Prostate gland (tissue), 2 donors: ENCODE measurements at regions not wholly inside any gene's neighbourhood (a gene's known extent, or its start where the extent isn't known, plus 50 kb on each side); places are given as distances from the start of the nearest gene placed in this dataset.
"Not testable (repeated sequence)": the region's sequence is repeated elsewhere in the genome, so short reads cannot be mapped to it uniquely, and the experiment has no call there.

Source experiments
- DNase-seq: peaks from one replicate; pipeline ENCODE4 v3.0.0-alpha.2; 2019; ENCODE audit warnings: low spot score
- H3K27ac ChIP-seq, 2 donors: fragments of 200-600 bp; sonication (generic); 2 replicates each; pipeline ENCODE4 v1.5.1; 2017 to 2019
- H3K27me3 ChIP-seq: fragments of 200-600 bp; sonication (generic); replicated peaks from 2 replicates; pipeline ENCODE4 v1.5.1; 2019; ENCODE audit not compliant: insufficient read depth
- H3K36me3 ChIP-seq, 2 donors: fragments of 200-600 bp; sonication (generic); 1 replicate in 1 of 2; 2 replicates in 1 of 2; pipeline versions ENCODE4 v1.5.1 to v1.8.1; 2017 to 2019
- H3K4me1 ChIP-seq: fragments of 200-600 bp; sonication (generic); replicated peaks from 2 replicates; pipeline ENCODE4 v1.5.1; 2019
- H3K4me3 ChIP-seq, 2 donors: fragments of 200-600 bp; sonication (generic); 2 replicates each; pipeline ENCODE4 v1.5.1; 2017 to 2019
- H3K9me3 ChIP-seq: fragments of 200-600 bp; sonication (generic); 2 replicates; pipeline ENCODE4 v1.5.1; 2017
- CTCF ChIP-seq, 4 experiments: fragments of 200-600 bp in 2 of 4; fragments of 450-650 bp in 2 of 4; sonication (generic) in 2 of 4; IDR thresholded peaks; 1 replicate in 3 of 4; 2 replicates in 1 of 4; pipeline ENCODE4 v1.5.1; 2016 to 2019; ENCODE audit warnings: antibody characterized with exemption in 4 of 4, mild to moderate bottlenecking in 2 of 4, moderate library complexity in 2 of 4
- POLR2A ChIP-seq: fragments of 450-650 bp; IDR thresholded peaks from one replicate; pipeline ENCODE4 v1.6.1; 2016; ENCODE audit warnings: antibody characterized with exemption, mild to moderate bottlenecking
- POLR2AphosphoS5 ChIP-seq: sonication (generic); formaldehyde crosslinking; IDR thresholded peaks from one replicate; pipeline ENCODE4 v1.6.1; 2017; ENCODE audit warnings: antibody characterized with exemption
- WGBS: methylation state at CpG from one replicate; pipeline ENCODE4 v1.1.5; 2018; 5-methylcytosine and 5-hydroxymethylcytosine counted together
- intact Hi-C: fragments of 100-400 bp; cut with DNase I; formaldehyde crosslinking; loops from one replicate; pipeline ENCODE4 v1.14.2; 2022

- H3K9me3 ChIP-seq = no peaks in the 10 kb centered on the region
- no peaks in the 10 kb centered on the region for H3K27me3 ChIP-seq
- no peak overlapping the region for H3K4me3 ChIP-seq
- no peaks in the 10 kb centered on the region for H3K36me3 ChIP-seq
- no peak overlapping the region for H3K27ac ChIP-seq
- intact Hi-C loops = no loop called here
- H3K4me1 ChIP-seq = no peaks in the 10 kb centered on the region
- TF ChIP-seq CTCF (IDR thresholded peaks at IDR 0.05) (no peak), POLR2A (no peak), POLR2AphosphoS5 (no peak)
- no peak for DNase-seq
These were observed 1299.2 kb downstream of the CNTNAP5 start for GRCh38 chr2:125324273-125324672.

DNA sequence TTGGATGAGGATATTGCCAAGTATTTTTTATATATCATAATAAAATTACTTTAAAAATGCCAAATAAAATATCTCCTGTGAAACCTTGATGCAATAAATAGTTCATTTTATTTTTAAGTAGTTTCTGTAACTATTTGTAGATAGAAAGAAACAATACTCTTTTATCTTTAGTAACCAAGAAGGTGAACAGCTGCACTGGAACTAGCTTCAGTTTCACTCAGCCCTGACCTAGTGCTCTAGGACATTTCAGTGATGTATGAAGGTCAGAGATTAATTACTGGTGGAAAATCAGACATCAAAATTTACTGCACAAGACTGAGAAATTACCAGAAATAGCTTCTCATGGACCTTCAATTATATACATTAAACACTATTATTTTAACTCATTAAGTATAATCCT lies 1305.0 kb downstream of the CNTNAP5 start:
- DNase-seq = no peak
- Histone ChIP-seq H3K9me3 (no peaks in the 10 kb centered on the region), H3K4me3 (no peak overlapping the region), H3K27me3 (no peaks in the 10 kb centered on the region), H3K36me3 (no peaks in the 10 kb centered on the region), H3K4me1 (no peaks in the 10 kb centered on the region), H3K27ac (no peak overlapping the region)
- intact Hi-C loops = no loop called here
- no peak for TF ChIP-seq POLR2A

DNA sequence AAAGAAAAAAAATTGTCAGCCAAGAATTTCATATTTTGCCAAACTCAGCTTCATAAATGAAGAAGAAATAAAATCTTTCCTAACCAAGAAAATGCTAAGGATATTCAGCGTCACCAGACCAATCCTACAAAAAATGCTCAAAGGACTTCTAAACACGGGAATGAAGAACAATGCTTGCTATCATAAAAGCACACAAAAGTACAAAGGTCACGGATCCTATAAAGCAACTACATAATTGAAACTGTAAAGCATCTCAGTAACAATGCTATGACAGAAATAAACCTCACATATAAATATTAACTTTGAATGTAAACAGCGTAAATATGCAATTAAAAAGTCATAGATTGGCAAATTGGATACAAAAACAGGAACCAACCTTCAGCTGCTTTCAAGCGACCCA lies 1314.6 kb upstream of the GYPC start:
- H3K9me3 ChIP-seq = no peaks in the 10 kb centered on the region
- 74% methylated on average over 5 of the region's 5 CpGs for WGBS
- H3K27me3 ChIP-seq = no peaks in the 10 kb centered on the region
- intact Hi-C loops = no loop called here
- DNase-seq = no peak
- H3K27ac ChIP-seq = no peak overlapping the region
- no peak overlapping the region for H3K4me3 ChIP-seq
- H3K36me3 ChIP-seq = no peaks in the 10 kb centered on the region
- H3K4me1 ChIP-seq = no peaks in the 10 kb centered on the region
- TF ChIP-seq CTCF (IDR thresholded peaks at IDR 0.05) (no peak), POLR2A (no peak), POLR2AphosphoS5 (no peak)

DNA sequence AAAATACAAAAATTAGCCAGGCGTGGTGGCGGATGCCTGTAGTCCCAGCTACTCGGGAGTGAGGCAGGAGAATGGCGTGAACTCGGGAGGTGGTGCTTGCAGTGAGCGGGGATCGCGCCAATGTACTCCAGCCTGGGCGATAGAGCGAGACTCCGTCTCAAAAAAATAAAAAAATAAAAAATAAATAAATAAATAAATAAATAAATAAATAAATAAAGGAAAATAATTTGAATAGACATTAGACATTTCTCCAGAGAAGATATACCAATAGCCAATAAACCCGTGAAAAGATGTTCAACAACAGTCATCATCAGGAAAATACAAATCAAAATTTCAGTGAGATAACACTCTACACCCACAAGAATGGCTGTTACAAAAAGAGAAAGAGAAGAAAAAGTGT lies 1302.4 kb upstream of the GYPC start:
- H3K9me3 ChIP-seq, H3K27ac ChIP-seq, DNase-seq, H3K27me3 ChIP-seq, H3K4me1 ChIP-seq, H3K4me3 ChIP-seq, intact Hi-C loops, H3K36me3 ChIP-seq: not testable (repeated sequence)
- WGBS = 97% methylated on average over 12 of the region's 12 CpGs

GRCh38 chr2:125364192-125364983 lies 1291.6 kb upstream of the GYPC start:
- intact Hi-C loops = no loop called here
- no peak for TF ChIP-seq POLR2A
- no peak for TF ChIP-seq CTCF (IDR thresholded peaks at IDR 0.05)
- TF ChIP-seq POLR2AphosphoS5 = no peak
- 83% methylated on average over 2 of the region's 2 CpGs for WGBS

DNA sequence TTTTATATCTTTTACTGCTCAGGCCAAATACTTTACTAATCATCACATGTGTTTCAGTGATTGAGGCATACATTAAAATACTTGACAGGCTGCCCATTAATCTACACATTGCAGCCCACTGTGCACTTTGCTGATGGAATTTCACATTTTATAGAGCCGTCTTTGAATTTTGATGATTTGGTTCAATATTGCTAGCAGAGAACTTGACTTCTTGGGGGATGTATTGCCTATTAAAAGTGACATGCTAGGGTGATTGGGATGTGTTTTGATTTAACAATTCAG lies 1291.0 kb upstream of the GYPC start:
- Histone ChIP-seq H3K9me3 (no peaks in the 10 kb centered on the region), H3K27ac (no peak overlapping the region), H3K27me3 (no peaks in the 10 kb centered on the region), H3K36me3 (no peaks in the 10 kb centered on the region), H3K4me1 (no peaks in the 10 kb centered on the region), H3K4me3 (no peak overlapping the region)
- WGBS = 79% methylated on average over 1 of the region's 1 CpG
- intact Hi-C loops = no loop called here
- DNase-seq = no peak
- TF ChIP-seq CTCF (IDR thresholded peaks at IDR 0.05) (no peak), POLR2AphosphoS5 (no peak), POLR2A (no peak)

More at GRCh38 chr2:125364192-125364983, 1291.6 kb upstream of the GYPC start:
- H3K27ac ChIP-seq = no peak overlapping the region
- no peaks in the 10 kb centered on the region for H3K36me3 ChIP-seq
- H3K27me3 ChIP-seq = no peaks in the 10 kb centered on the region
- DNase-seq = no peak
- no peak overlapping the region for H3K4me3 ChIP-seq
- H3K4me1 ChIP-seq = no peaks in the 10 kb centered on the region
- H3K9me3 ChIP-seq = no peaks in the 10 kb centered on the region
